Esophagus squamous epithelium (tissue), 5 donors: ENCODE measurements at regions not wholly inside any gene's neighbourhood (a gene's known extent, or its start where the extent isn't known, plus 50 kb on each side); places are given as distances from the start of the nearest gene placed in this dataset.

ENCODE experiments used
- DNase-seq: peaks from one replicate; lab custom pipeline; 2025; lab: John Stamatoyannopoulos, UW
- H3K27ac ChIP-seq, 4 donors: fragments of 200-600 bp; sonication (generic); one replicate each; pipeline ENCODE4 v1.5.1; 2016 to 2019; ENCODE audit warnings: mild to moderate bottlenecking in 1 of 4
- H3K27me3 ChIP-seq, 4 donors: fragments of 200-600 bp; sonication (generic); 1 replicate in 3 of 4; 2 replicates in 1 of 4; pipeline versions ENCODE4 v1.5.1 to v1.6.0; 2017 to 2021; ENCODE audit warnings: antibody characterized with exemption in 1 of 4
- H3K36me3 ChIP-seq, 3 donors: fragments of 200-600 bp; sonication (generic); one replicate each; pipeline ENCODE4 v1.5.1; 2016 to 2019
- H3K4me1 ChIP-seq, 3 donors: fragments of 200-600 bp; sonication (generic); one replicate each; pipeline ENCODE4 v1.5.1; 2017 to 2019
- H3K4me3 ChIP-seq, 4 donors: fragments of 200-600 bp; sonication (generic); 1 replicate in 3 of 4; 2 replicates in 1 of 4; pipeline ENCODE4 v1.5.1; 2016 to 2019; ENCODE audit warnings: mild to moderate bottlenecking in 2 of 4, moderate library complexity in 1 of 4
- H3K9me3 ChIP-seq, 3 donors: fragments of 200-600 bp; sonication (generic); one replicate each; pipeline ENCODE4 v1.5.1; 2016 to 2019
- POLR2A ChIP-seq, 4 donors: fragments of 450-650 bp; IDR thresholded peaks; one replicate each; pipeline ENCODE4 v1.6.1; 2017; ENCODE audit warnings: antibody characterized with exemption in 4 of 4, mild to moderate bottlenecking in 4 of 4, moderate library complexity in 3 of 4
- WGBS, 2 donors: methylation state at CpG; one replicate each; pipeline ENCODE4 v1.1.5; 2018; 5-methylcytosine and 5-hydroxymethylcytosine counted together
- intact Hi-C: fragments of 100-400 bp; cut with DNase I; formaldehyde crosslinking; loops from one replicate; pipeline ENCODE4 v1.15.0; 2022
- TF ChIP-seq, protein P1 (sequence below), 6 experiments: fragments of 450-650 bp in 4 of 6; fragments of 200-600 bp in 2 of 6; sonication (generic) in 2 of 6; IDR thresholded peaks; one replicate each; pipeline ENCODE4 v1.5.1; 2016 to 2019; ENCODE audit warnings: antibody characterized with exemption in 6 of 6, mild to moderate bottlenecking in 4 of 6, moderate library complexity in 4 of 6
- donor health status: DM: yes; HTN: yes; CAD: no.

- Histone ChIP-seq H3K27me3 (peaks cover 0 to 73% (median 0%) of the 10 kb centered on the region in 4 donors), H3K36me3 (no peaks in the 10 kb centered on the region), H3K4me3 (no peak overlapping the region), H3K27ac (no peak overlapping the region), H3K9me3 (no peaks in the 10 kb centered on the region), H3K4me1 (peaks cover 2 to 21% (median 4%) of the 10 kb centered on the region in 3 donors)
- DNase-seq = no peak
- intact Hi-C loops = no loop called here
- TF ChIP-seq POLR2A (IDR thresholded peaks at IDR 0.05) = no peak
- TF ChIP-seq, protein P1, sequence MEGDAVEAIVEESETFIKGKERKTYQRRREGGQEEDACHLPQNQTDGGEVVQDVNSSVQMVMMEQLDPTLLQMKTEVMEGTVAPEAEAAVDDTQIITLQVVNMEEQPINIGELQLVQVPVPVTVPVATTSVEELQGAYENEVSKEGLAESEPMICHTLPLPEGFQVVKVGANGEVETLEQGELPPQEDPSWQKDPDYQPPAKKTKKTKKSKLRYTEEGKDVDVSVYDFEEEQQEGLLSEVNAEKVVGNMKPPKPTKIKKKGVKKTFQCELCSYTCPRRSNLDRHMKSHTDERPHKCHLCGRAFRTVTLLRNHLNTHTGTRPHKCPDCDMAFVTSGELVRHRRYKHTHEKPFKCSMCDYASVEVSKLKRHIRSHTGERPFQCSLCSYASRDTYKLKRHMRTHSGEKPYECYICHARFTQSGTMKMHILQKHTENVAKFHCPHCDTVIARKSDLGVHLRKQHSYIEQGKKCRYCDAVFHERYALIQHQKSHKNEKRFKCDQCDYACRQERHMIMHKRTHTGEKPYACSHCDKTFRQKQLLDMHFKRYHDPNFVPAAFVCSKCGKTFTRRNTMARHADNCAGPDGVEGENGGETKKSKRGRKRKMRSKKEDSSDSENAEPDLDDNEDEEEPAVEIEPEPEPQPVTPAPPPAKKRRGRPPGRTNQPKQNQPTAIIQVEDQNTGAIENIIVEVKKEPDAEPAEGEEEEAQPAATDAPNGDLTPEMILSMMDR (IDR thresholded peaks at IDR 0.05) = no peak
- WGBS, 2 donors = 60 to 84% methylated on average over 2 to 7 of the region's 11 CpGs
Measured at GRCh38 chr1:29805122-29805895, 569.0 kb downstream of the PTPRU start.

DNA sequence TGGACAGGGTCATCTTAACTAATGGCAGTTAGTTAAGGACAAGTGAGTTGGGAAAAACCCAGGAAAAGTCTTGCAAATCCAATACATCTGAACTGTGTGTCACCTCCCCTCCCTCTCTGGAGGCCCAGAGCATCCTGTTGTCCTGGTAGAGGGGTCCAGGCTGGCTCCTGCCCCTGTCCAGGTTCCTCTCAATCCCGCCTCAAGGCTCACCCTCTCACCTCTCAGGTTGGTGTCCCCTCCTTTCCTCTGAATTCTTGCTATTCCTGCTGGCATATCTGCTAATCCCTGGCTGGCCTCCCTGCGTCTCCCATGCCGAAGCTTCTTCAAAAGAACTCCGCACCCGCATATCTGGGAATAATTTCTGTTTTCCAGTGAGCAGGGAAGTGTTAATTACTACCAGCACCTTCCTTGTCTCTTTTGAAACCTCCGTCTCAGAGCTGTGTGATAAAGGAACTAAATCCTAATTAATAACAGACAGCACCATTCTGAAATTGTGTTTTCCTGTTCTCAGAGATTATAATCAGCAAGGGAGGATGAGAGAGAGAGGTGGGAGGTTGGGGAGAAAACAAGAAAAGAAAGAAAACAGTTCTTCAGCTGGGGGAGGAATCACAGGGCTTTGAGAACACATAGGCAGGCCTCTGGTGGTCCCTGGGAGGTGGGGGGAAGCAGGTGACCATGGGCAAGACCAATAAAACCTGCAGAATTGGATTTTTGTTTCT lies 568.0 kb downstream of the PTPRU start:
- DNase-seq = no peak
- 54 to 68% methylated on average over 5 to 6 of the region's 6 CpGs for WGBS, 2 donors
- H3K4me1 ChIP-seq = peaks cover 5 to 28% (median 7%) of the 10 kb centered on the region in 3 donors

GRCh38 chr1:29803486-29803885 lies 567.2 kb downstream of the PTPRU start:
- no peaks in the 10 kb centered on the region for H3K9me3 ChIP-seq
- H3K4me3 ChIP-seq = no peak overlapping the region
- H3K36me3 ChIP-seq = no peaks in the 10 kb centered on the region
- no peak for DNase-seq
- H3K27me3 ChIP-seq = peaks cover 0 to 54% (median 0%) of the 10 kb centered on the region in 4 donors
- H3K27ac ChIP-seq = no peak overlapping the region
- 90% methylated on average over 3 of the region's 4 CpGs; no CpG with 5 or more reads in 1 of the 2 donors for WGBS, 2 donors
- TF ChIP-seq, protein P1 (IDR thresholded peaks at IDR 0.05) = no peak
- TF ChIP-seq POLR2A (IDR thresholded peaks at IDR 0.05) = no peak
- intact Hi-C loops = no loop called here
- peaks cover 5 to 28% (median 7%) of the 10 kb centered on the region in 3 donors for H3K4me1 ChIP-seq

More for the DNA sequence above, 568.0 kb downstream of the PTPRU start:
- Histone ChIP-seq H3K27ac (no peak overlapping the region), H3K4me3 (no peak overlapping the region), H3K9me3 (no peaks in the 10 kb centered on the region), H3K36me3 (no peaks in the 10 kb centered on the region), H3K27me3 (peaks cover 0 to 63% (median 0%) of the 10 kb centered on the region in 4 donors)
- TF ChIP-seq, protein P1 (IDR thresholded peaks at IDR 0.05) = no peak
- TF ChIP-seq POLR2A (IDR thresholded peaks at IDR 0.05) = no peak
- intact Hi-C loops = no loop called here

GRCh38 chr1:29802181-29803068 lies 566.1 kb downstream of the PTPRU start:
- intact Hi-C loops = no loop called here
- DNase-seq = no peak
- peaks cover 5 to 28% (median 7%) of the 10 kb centered on the region in 3 donors for H3K4me1 ChIP-seq
- H3K36me3 ChIP-seq = no peaks in the 10 kb centered on the region
- H3K4me3 ChIP-seq = no peak overlapping the region
- H3K27ac ChIP-seq = no peak overlapping the region
- H3K9me3 ChIP-seq = no peaks in the 10 kb centered on the region
- 46 to 52% methylated on average over 19 to 21 of the region's 21 CpGs for WGBS, 2 donors
- peaks cover 0 to 50% (median 0%) of the 10 kb centered on the region in 4 donors for H3K27me3 ChIP-seq
- TF ChIP-seq POLR2A (IDR thresholded peaks at IDR 0.05) = no peak
- TF ChIP-seq, protein P1 (IDR thresholded peaks at IDR 0.05) = no peak
